ENCODE measurements at regions not wholly inside any gene's neighbourhood (a gene's known extent, or its start where the extent isn't known, plus 50 kb on each side); places are given as distances from the start of the nearest gene placed in this dataset.

DNA sequence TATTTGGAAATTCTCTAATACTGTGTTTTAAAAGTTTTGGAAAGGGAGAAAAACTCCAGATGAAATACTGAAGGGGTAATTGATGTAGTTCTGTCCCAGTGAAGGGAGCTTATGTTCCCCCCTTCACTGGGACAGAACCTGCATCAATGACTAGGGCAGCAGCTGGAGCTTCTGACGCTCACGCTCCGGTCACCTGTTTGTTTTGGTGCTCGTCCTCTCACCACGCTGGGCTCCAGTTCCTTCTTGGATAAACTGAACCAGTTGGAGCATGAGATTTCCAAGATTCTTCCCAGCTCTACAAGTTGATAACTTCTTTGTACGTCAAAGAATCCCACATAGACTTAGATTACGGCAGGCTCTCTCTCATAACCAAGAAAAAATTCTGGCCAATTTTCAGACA, 51.4 kb upstream of the HNRNPU start:
- no peak for DNase-seq (ENCODE audit: low spot score)

DNA sequence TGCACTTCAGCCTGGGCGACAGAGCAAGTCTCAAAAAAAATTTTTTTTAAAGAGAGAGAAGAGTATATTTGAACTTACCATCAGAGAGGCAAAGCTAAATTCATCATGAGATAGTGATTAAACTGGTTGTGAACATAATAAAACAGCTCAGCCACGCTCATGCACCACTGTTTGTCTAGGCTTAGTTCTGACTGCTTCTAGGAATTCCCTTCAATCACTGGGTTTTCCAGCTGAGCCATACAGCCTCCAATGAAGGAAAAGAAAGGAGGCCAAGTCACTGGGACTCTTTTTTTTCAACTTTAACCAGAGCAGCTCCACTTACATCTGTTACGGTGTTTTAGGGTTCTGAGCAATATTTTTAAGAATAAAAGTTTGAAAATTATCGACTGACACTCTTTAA, 50.4 kb upstream of the HNRNPU start:
- H3K4me3 Mint-ChIP-seq: no peak overlapping the region
- CTCF ChIA-PET: no interaction called here
- no peaks in the 10 kb centered on the region for H3K36me3 Mint-ChIP-seq
- POLR2A ChIA-PET: no interaction called here
- peaks cover 9% of the 10 kb centered on the region for H3K4me1 Mint-ChIP-seq
- H3K27me3 Mint-ChIP-seq (ENCODE audit: low read depth): peaks cover 20% of the 10 kb centered on the region
- TF ChIP-seq GABPB1 (CRISPR knock-in tag; IDR thresholded peaks at IDR 0.05) (no peak), FOXJ3 (CRISPR knock-in tag; IDR thresholded peaks at IDR 0.05; ENCODE audit: borderline replicate concordance) (no peak), ZNF671 (CRISPR knock-in tag; IDR thresholded peaks at IDR 0.05) (no peak)
- ATAC-seq (no peak), DNase-seq (ENCODE audit: low spot score) (no peak)
- H3K27ac Mint-ChIP-seq: no peak overlapping the region
- H3K9me3 Mint-ChIP-seq: no peaks in the 10 kb centered on the region

More for the DNA sequence above, 51.4 kb upstream of the HNRNPU start:
- peaks cover 9% of the 10 kb centered on the region for H3K4me1 Mint-ChIP-seq
- ATAC-seq: no peak
- POLR2A ChIA-PET: no interaction called here
- H3K27ac Mint-ChIP-seq: no peak overlapping the region
- TF ChIP-seq EMX1 (CRISPR knock-in tag; IDR thresholded peaks at IDR 0.05) (no peak), NFATC4 (CRISPR knock-in tag; IDR thresholded peaks at IDR 0.05) (no peak), HMGA2 (CRISPR knock-in tag; IDR thresholded peaks at IDR 0.05) (no peak), ZNF416 (CRISPR knock-in tag; IDR thresholded peaks at IDR 0.05) (no peak), SP1 (CRISPR knock-in tag; conservative IDR thresholded peaks at IDR 0.05) (no peak), ESRRA (CRISPR knock-in tag; IDR thresholded peaks at IDR 0.05; ENCODE audit: borderline replicate concordance) (no peak), TCF7 (CRISPR knock-in tag; IDR thresholded peaks at IDR 0.05; ENCODE audit: low read depth) (no peak), ZNF263 (CRISPR knock-in tag; IDR thresholded peaks at IDR 0.05; ENCODE audit: low read depth) (no peak), FOXJ3 (CRISPR knock-in tag; IDR thresholded peaks at IDR 0.05; ENCODE audit: borderline replicate concordance) (no peak), TP53 (CRISPR knock-in tag; IDR thresholded peaks at IDR 0.05) (no peak)
- TF ChIP-seq, protein P1, sequence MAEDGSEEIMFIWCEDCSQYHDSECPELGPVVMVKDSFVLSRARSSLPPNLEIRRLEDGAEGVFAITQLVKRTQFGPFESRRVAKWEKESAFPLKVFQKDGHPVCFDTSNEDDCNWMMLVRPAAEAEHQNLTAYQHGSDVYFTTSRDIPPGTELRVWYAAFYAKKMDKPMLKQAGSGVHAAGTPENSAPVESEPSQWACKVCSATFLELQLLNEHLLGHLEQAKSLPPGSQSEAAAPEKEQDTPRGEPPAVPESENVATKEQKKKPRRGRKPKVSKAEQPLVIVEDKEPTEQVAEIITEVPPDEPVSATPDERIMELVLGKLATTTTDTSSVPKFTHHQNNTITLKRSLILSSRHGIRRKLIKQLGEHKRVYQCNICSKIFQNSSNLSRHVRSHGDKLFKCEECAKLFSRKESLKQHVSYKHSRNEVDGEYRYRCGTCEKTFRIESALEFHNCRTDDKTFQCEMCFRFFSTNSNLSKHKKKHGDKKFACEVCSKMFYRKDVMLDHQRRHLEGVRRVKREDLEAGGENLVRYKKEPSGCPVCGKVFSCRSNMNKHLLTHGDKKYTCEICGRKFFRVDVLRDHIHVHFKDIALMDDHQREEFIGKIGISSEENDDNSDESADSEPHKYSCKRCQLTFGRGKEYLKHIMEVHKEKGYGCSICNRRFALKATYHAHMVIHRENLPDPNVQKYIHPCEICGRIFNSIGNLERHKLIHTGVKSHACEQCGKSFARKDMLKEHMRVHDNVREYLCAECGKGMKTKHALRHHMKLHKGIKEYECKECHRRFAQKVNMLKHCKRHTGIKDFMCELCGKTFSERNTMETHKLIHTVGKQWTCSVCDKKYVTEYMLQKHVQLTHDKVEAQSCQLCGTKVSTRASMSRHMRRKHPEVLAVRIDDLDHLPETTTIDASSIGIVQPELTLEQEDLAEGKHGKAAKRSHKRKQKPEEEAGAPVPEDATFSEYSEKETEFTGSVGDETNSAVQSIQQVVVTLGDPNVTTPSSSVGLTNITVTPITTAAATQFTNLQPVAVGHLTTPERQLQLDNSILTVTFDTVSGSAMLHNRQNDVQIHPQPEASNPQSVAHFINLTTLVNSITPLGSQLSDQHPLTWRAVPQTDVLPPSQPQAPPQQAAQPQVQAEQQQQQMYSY (CRISPR knock-in tag; IDR thresholded peaks at IDR 0.05): no peak
- TF ChIP-seq, protein P2, sequence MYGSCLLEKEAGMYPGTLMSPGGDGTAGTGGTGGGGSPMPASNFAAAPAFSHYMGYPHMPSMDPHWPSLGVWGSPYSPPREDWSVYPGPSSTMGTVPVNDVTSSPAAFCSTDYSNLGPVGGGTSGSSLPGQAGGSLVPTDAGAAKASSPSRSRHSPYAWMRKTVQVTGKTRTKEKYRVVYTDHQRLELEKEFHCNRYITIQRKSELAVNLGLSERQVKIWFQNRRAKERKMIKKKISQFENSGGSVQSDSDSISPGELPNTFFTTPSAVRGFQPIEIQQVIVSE (CRISPR knock-in tag; IDR thresholded peaks at IDR 0.05; ENCODE audit: borderline replicate concordance): no peak
- H3K9me3 Mint-ChIP-seq: no peaks in the 10 kb centered on the region
- H3K4me3 Mint-ChIP-seq: no peak overlapping the region
- CTCF ChIA-PET: no interaction called here
- no peaks in the 10 kb centered on the region for H3K36me3 Mint-ChIP-seq
- peaks cover 22% of the 10 kb centered on the region for H3K27me3 Mint-ChIP-seq (ENCODE audit: low read depth)
